ENCODE measurements at regions not wholly inside any gene's neighbourhood (a gene's known extent, or its start where the extent isn't known, plus 50 kb on each side); places are given as distances from the start of the nearest gene placed in this dataset.
A peak's percentile ranks its signal among the peaks of the same experiment; 100 is the strongest.

GRCh38 chr3:165899066-165899465 lies 61.8 kb upstream of the BCHE start:
- ATAC-seq, result no peak
- intact Hi-C loops (cut with DNase I, micrococcal nuclease), result no loop called here

DNA sequence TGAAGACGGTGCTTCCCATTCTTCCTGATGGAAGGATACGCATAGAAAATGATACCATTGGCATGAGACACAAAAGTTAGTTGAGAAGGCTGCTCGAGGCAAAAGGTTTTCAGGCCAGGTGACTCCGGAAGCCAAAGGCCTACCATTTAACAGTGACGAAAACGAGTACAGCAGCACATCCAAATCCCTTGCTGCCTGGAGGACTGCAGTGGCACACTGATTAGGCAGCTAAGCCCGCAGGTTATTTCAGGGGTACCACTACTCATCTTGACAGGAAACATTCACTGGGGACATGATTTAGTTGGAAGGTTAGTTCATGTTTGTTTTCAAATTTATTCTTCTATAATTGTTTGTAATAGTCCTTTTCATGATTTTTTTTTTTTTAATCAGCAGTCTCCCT lies 59.9 kb upstream of the BCHE start:
- ATAC-seq (no peak), DNase-seq (no peak)
- intact Hi-C loops (cut with DNase I, micrococcal nuclease), result no loop called here
- H3K4me1 ChIP-seq (ENCODE audit: low read depth), result no peaks in the 10 kb centered on the region
- no peaks in the 10 kb centered on the region for H3K36me3 ChIP-seq (ENCODE audit: low read depth)
- TF ChIP-seq, protein P1, sequence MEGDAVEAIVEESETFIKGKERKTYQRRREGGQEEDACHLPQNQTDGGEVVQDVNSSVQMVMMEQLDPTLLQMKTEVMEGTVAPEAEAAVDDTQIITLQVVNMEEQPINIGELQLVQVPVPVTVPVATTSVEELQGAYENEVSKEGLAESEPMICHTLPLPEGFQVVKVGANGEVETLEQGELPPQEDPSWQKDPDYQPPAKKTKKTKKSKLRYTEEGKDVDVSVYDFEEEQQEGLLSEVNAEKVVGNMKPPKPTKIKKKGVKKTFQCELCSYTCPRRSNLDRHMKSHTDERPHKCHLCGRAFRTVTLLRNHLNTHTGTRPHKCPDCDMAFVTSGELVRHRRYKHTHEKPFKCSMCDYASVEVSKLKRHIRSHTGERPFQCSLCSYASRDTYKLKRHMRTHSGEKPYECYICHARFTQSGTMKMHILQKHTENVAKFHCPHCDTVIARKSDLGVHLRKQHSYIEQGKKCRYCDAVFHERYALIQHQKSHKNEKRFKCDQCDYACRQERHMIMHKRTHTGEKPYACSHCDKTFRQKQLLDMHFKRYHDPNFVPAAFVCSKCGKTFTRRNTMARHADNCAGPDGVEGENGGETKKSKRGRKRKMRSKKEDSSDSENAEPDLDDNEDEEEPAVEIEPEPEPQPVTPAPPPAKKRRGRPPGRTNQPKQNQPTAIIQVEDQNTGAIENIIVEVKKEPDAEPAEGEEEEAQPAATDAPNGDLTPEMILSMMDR (IDR thresholded peaks at IDR 0.05), result no peak
- no peaks in the 10 kb centered on the region for H3K9me3 ChIP-seq
- H3K4me3 ChIP-seq, result no peak overlapping the region

More at GRCh38 chr3:165899066-165899465, 61.8 kb upstream of the BCHE start:
- H3K4me3 ChIP-seq, result no peak overlapping the region
- H3K9me3 ChIP-seq, result no peaks in the 10 kb centered on the region
- no peak for DNase-seq
- TF ChIP-seq, protein P1 (IDR thresholded peaks at IDR 0.05), result no peak
- no peaks in the 10 kb centered on the region for H3K4me1 ChIP-seq (ENCODE audit: low read depth)
- H3K36me3 ChIP-seq (ENCODE audit: low read depth), result no peaks in the 10 kb centered on the region

DNA sequence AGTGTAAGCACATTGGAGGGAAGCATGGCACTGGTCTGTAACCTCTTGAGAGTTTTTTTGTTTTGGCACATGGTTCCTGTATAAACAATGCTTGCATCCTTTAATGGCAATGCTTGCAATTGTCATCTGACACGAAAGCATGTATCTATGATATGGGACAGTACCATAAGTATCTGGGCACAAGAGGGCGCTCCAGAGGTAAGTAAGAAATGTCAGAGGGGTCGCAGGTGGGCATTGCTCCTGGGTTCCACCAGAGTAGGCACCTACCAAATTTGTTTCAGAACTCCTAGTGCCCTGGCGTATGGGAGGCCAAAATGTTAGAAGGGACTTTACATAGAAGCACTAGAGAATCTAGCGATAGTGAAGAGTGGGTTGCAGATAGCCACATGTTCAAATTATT lies 58.7 kb upstream of the BCHE start:
- intact Hi-C loops (cut with DNase I, micrococcal nuclease), result no loop called here
- TF ChIP-seq, protein P1 (IDR thresholded peaks at IDR 0.05), result no peak
- DNase-seq, result peak in 1 of 3 donors; percentile 31
- Histone ChIP-seq H3K9me3 (no peaks in the 10 kb centered on the region), H3K4me1 (ENCODE audit: low read depth) (no peaks in the 10 kb centered on the region), H3K36me3 (ENCODE audit: low read depth) (no peaks in the 10 kb centered on the region), H3K4me3 (no peak overlapping the region)
- ATAC-seq, result no peak

GRCh38 chr3:165892565-165892964 lies 55.3 kb upstream of the BCHE start:
- no peaks in the 10 kb centered on the region for H3K9me3 ChIP-seq
- TF ChIP-seq, protein P1 (IDR thresholded peaks at IDR 0.05), result no peak
- H3K4me1 ChIP-seq (ENCODE audit: low read depth), result no peaks in the 10 kb centered on the region
- ATAC-seq (no peak), DNase-seq (no peak)
- intact Hi-C loops (cut with DNase I, micrococcal nuclease), result no loop called here
- no peak overlapping the region for H3K4me3 ChIP-seq
- no peaks in the 10 kb centered on the region for H3K36me3 ChIP-seq (ENCODE audit: low read depth)
